MM.1S (cell line): ENCODE measurements at regions not wholly inside any gene's neighbourhood (a gene's known extent, or its start where the extent isn't known, plus 50 kb on each side); places are given as distances from the start of the nearest gene placed in this dataset.

Experiments
- DNase-seq: peaks from one replicate; pipeline ENCODE4 v3.0.0-alpha.2; 2015
- H2AFZ ChIP-seq: fragments of 300-600 bp; sonication (generic); 2 replicates; pipeline ENCODE4 v1.6.0; 2016; ENCODE audit warnings: antibody characterized with exemption, low read length
- H3F3A ChIP-seq: fragments of 300-600 bp; sonication (generic); 2 replicates; pipeline ENCODE4 v1.6.1; 2016; ENCODE audit warnings: mild to moderate bottlenecking, antibody characterized with exemption, low read length, moderate library complexity, mixed read lengths; ENCODE audit not compliant: insufficient read depth
- H3K27ac ChIP-seq: fragments of 300-600 bp; sonication (generic); 2 replicates; pipeline ENCODE4 v1.5.1; 2016; ENCODE audit warnings: mild to moderate bottlenecking, low read length
- H3K27me3 ChIP-seq: fragments of 300-600 bp; sonication (generic); replicated peaks from 2 replicates; pipeline ENCODE4 v1.6.0; 2016; ENCODE audit warnings: low read length; ENCODE audit not compliant: insufficient read depth
- H3K36me3 ChIP-seq: fragments of 300-600 bp; sonication (generic); replicated peaks from 2 replicates; pipeline ENCODE4 v1.6.1; 2016; ENCODE audit warnings: mild to moderate bottlenecking, low read length, mixed read lengths; ENCODE audit not compliant: insufficient read depth
- H3K4me1 ChIP-seq: fragments of 300-600 bp; sonication (generic); 2 replicates; pipeline ENCODE4 v1.6.1; 2016; ENCODE audit warnings: low read length, mixed read lengths
- H3K4me2 ChIP-seq: fragments of 300-600 bp; sonication (generic); 2 replicates; pipeline ENCODE4 v1.6.0; 2016; ENCODE audit warnings: low read depth, low read length
- H3K4me3 ChIP-seq: fragments of 300-600 bp; sonication (generic); 2 replicates; pipeline ENCODE4 v1.5.1; 2016; ENCODE audit warnings: low read length, mixed read lengths
- H3K79me2 ChIP-seq: fragments of 300-600 bp; sonication (generic); 2 replicates; pipeline ENCODE4 v1.6.1; 2016; ENCODE audit warnings: mixed run types, low read length, mixed read lengths
- H3K9ac ChIP-seq: fragments of 300-600 bp; sonication (generic); 2 replicates; pipeline ENCODE4 v1.6.1; 2016; ENCODE audit warnings: low read length, mixed read lengths
- H3K9me2 ChIP-seq: fragments of 300-600 bp; sonication (generic); replicated peaks from 2 replicates; pipeline ENCODE4 v1.6.1; 2016; ENCODE audit warnings: mild to moderate bottlenecking, low read length, mixed read lengths; ENCODE audit not compliant: insufficient read depth
- H3K9me3 ChIP-seq: fragments of 300-600 bp; sonication (generic); replicated peaks from 2 replicates; pipeline ENCODE4 v1.6.1; 2016; ENCODE audit warnings: mild to moderate bottlenecking, low read length, mixed read lengths; ENCODE audit not compliant: insufficient read depth
- H4K20me1 ChIP-seq: fragments of 300-600 bp; sonication (generic); 2 replicates; pipeline ENCODE4 v1.6.1; 2016; ENCODE audit warnings: mild to moderate bottlenecking, low read length, moderate library complexity, mixed read lengths; ENCODE audit not compliant: insufficient read depth
- CTCF ChIP-seq: fragments of 300-600 bp; sonication (generic); IDR thresholded peaks from 2 replicates; pipeline ENCODE4 v1.5.1; 2016; ENCODE audit warnings: antibody characterized with exemption, low read length, mixed read lengths
- EZH2 ChIP-seq: fragments of 300-600 bp; sonication (generic); optimal IDR thresholded peaks from 2 replicates; pipeline ENCODE3; 2017; ENCODE audit warnings: low read depth, mild to moderate bottlenecking, antibody characterized with exemption, low read length, mixed read lengths
- EZH2phosphoT487 ChIP-seq: fragments of 300-600 bp; sonication (generic); IDR thresholded peaks from 2 replicates; pipeline ENCODE4 v1.6.1; 2018; ENCODE audit warnings: antibody characterized with exemption, low read length

DNA sequence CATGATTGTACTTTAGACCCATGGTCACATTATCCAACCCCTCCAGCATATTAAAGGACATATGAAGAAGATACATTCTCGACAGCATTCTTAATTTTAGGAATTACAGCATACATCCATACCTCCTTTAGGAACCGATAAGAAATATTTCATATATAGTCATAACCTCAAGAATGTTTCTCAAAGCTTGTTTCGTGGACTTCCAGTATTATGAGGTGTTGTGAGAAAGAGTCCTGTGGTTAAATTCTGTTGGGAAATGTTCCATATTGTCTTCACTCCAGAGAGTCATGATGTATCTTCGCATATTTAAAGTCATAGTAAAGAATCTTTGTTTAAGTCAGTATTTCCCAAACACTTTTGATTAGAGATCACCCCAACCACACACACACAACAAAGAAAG is 321.0 kb upstream of the SNX7 start:
- H3K4me2 ChIP-seq: no peak overlapping the region
- H3K9ac ChIP-seq: no peak overlapping the region
- H3K4me1 ChIP-seq: no peaks in the 10 kb centered on the region
- H3K9me3 ChIP-seq: no peaks in the 10 kb centered on the region
- H4K20me1 ChIP-seq: no peaks in the 10 kb centered on the region
- no peaks in the 10 kb centered on the region for H3K9me2 ChIP-seq
- no peak overlapping the region for H3K4me3 ChIP-seq
- H3F3A ChIP-seq: no peaks in the 10 kb centered on the region
- H3K79me2 ChIP-seq: no peaks in the 10 kb centered on the region
- H3K36me3 ChIP-seq: no peaks in the 10 kb centered on the region
- H3K27me3 ChIP-seq: no peaks in the 10 kb centered on the region
- no peak overlapping the region for H2AFZ ChIP-seq
- no peak overlapping the region for H3K27ac ChIP-seq
- no peak for TF ChIP-seq EZH2phosphoT487
- no peak for TF ChIP-seq EZH2
- no peak for TF ChIP-seq CTCF
- DNase-seq: no peak

GRCh38 chr1:98336472-98337083 is 324.9 kb upstream of the SNX7 start:
- H3K4me2 ChIP-seq: no peak overlapping the region
- TF ChIP-seq CTCF (no peak), EZH2phosphoT487 (no peak), EZH2 (no peak)
- no peak overlapping the region for H3K9ac ChIP-seq

GRCh38 chr1:98333936-98334335 is 327.6 kb upstream of the SNX7 start:
- no peaks in the 10 kb centered on the region for H3K9me2 ChIP-seq
- no peak overlapping the region for H2AFZ ChIP-seq

More at GRCh38 chr1:98336472-98337083, 324.9 kb upstream of the SNX7 start:
- Histone ChIP-seq H3K79me2 (no peaks in the 10 kb centered on the region), H3K4me1 (no peaks in the 10 kb centered on the region), H3F3A (no peaks in the 10 kb centered on the region), H3K27ac (no peak overlapping the region), H4K20me1 (no peaks in the 10 kb centered on the region), H3K36me3 (no peaks in the 10 kb centered on the region), H2AFZ (no peak overlapping the region), H3K27me3 (no peaks in the 10 kb centered on the region), H3K9me3 (no peaks in the 10 kb centered on the region), H3K9me2 (no peaks in the 10 kb centered on the region), H3K4me3 (no peak overlapping the region)
- no peak for DNase-seq

More at GRCh38 chr1:98333936-98334335, 327.6 kb upstream of the SNX7 start:
- Histone ChIP-seq H3K4me2 (no peak overlapping the region), H3K9ac (no peak overlapping the region), H3K27me3 (no peaks in the 10 kb centered on the region), H3K9me3 (no peaks in the 10 kb centered on the region), H3K4me1 (no peaks in the 10 kb centered on the region), H3K79me2 (no peaks in the 10 kb centered on the region), H4K20me1 (no peaks in the 10 kb centered on the region), H3K27ac (no peak overlapping the region), H3F3A (no peaks in the 10 kb centered on the region), H3K4me3 (no peak overlapping the region), H3K36me3 (no peaks in the 10 kb centered on the region)
- no peak for TF ChIP-seq CTCF
- no peak for TF ChIP-seq EZH2phosphoT487
- no peak for TF ChIP-seq EZH2
- DNase-seq: no peak
